HG03280 (cell line): ENCODE measurements at regions not wholly inside any gene's neighbourhood (a gene's known extent, or its start where the extent isn't known, plus 50 kb on each side); places are given as distances from the start of the nearest gene placed in this dataset.
"Not testable (repeated sequence)": the region's sequence is repeated elsewhere in the genome, so short reads cannot be mapped to it uniquely, and the experiment has no call there.

Experiments
- ATAC-seq: cut with Tn5 transposase; IDR thresholded peaks from one replicate; pipeline ENCODE4 v1.9.1; 2021; ENCODE audit warnings: mild to moderate bottlenecking, moderate library complexity; ENCODE audit not compliant: unreplicated experiment

DNA sequence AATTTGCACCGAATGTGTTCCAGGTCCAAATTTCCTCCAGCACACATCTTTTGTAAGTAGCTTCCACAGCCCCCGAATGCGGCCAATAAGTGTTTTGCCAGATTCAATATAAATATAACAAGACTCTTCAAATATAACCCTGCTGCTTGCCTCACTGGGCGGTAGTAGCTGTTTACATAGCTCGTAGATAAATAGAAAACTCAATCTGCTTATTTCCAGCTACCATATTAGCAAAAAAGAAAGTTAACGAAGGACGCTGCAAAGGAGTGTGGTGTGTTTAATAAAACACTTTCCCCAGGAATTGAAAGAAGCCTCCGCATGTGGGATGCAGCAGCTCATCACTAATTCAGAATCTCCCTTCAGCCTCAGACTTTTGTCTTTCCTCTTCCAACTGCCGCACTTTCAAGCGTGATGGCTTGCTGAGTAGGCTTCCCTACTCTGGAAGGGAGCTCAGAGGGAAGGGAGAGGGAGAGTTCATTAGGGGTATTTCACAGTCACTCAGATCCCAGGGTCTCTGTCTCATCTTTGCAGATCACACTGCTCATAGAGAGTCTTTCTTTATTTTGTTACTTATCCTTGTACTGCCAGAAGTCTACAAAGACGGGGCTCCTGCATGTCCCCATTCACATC lies 367.0 kb downstream of the RND3 start:
- ATAC-seq: no peak

DNA sequence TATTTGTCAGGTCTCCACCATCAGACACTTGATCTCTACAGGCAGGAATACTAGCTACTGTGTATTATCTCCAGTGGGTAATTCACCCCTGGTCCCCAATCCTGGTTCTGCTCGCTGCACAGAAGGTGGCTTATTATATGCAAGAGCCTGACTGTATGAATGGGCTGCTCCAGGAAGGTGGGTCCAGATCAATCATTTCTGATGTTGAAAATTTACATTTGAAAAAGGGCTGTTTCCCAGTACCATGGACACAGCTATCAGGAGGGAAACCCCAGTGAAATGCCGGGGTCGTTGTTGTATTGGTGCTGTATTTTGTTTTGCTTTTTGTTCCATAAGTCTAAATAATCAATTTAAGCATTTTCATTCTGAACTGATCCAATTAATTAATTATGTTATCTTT lies 367.6 kb downstream of the RND3 start:
- no peak for ATAC-seq

DNA sequence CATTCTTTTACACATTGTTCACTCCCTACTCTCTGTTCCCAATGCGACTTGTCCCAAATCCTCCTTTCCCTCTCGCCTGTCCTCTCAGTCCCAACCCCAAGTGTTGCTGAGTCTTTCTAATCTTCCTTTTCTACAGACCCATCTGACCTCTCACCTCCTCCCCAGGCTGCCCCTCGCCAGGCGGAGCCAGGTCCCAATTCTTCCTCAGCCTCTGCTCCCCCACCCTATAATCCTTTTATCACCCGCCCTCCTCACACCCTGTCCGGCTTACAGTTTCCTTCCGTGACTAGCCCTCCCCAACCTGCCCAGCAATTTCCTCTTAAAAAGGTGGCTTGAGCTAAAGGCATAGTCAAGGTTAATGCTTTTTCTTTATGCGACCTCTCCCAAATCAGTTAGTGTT lies 373.4 kb downstream of the RND3 start:
- ATAC-seq: not testable (repeated sequence)

DNA sequence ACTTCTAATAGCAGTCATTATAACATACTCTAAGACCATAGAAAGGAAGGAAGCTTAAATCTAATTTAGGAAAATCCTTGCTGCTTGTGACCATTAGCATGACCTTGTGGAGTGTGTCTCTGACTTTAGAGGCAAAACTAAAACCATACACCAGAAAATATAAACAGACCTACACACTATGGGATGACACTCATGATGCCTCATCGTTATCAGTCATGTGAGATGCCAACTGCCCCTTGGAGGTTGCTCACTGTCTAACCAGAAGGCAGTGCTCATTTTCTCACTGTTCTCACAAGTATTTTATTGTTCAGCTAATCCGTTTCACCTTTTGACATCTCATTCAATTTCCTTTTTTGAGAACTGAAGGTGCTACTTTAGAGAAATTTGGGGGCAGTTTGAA lies 376.9 kb downstream of the RND3 start:
- no peak for ATAC-seq

DNA sequence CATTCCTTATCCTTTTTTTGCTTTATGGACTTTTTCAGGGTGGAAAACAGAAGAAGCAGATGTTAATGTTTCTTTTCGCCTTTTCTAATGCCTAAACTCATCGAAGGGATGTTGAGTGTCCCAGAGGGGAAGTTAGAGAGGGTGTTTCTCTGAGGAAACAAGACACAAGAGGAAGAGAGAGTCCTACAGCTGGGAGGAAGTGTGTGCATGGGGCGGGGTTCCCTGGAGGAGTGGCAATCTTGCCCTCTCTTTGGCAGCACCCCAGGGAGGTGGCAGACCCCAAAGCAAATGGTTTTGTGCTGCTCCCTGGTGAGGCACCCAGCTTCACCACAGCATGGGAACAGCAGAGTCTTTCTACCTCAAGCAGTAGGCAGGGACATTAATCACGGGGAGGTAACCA lies 377.6 kb downstream of the RND3 start:
- no peak for ATAC-seq

DNA sequence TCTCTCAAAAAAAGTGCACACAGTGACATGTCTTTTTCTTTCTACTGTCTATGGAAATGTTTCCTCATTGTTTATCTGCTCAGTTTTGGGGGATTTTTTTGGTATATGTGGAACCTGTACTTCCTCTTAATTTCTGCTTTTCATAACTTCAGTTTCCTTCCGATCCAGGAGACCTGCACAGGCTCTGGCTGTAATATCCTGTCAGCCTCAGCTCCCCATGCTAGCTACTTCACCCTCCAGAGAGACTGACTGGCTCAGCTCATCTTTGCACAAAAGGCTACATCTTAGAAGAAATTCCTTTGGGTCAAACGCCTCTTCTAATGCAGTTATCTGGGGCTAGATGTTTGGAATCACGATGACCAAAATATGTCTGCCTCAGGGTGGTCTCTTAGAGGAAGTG lies 378.4 kb downstream of the RND3 start:
- no peak for ATAC-seq

DNA sequence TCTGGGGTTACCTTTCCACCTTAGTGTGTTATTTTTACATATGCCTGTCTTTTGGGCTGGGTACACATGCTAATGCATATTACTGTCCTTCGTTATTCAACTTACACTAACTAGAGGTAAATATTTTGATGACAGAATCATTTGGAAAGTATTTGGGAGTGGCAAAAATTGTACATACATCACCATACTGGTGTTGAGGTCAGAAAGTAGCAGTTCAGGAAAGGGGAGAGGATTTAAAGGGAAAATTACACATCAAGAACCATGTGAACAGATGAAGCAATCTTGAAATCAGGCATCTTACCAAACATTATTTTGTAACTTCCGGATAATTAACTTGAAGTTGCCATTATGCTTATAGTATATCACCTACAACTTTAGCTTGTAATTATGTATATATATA lies 379.7 kb downstream of the RND3 start:
- ATAC-seq: no peak

DNA sequence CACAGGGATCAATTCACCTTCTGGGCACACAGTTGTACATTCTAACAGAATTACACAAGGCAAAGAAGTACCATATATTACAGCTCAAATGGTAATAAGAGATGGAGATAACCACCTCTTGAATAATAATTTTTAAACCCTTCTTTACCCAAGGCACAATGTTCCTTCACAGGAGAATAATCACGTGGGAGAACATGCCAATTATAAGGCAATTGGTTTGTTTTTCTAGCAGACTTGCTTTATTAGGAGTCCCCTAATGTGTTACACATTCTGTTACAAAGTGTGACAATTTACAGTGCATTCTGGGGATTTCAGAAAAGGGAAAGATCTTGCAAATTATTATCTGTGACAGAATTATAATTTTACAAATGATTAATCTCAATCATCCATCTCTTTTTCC lies 380.3 kb downstream of the RND3 start:
- no peak for ATAC-seq

DNA sequence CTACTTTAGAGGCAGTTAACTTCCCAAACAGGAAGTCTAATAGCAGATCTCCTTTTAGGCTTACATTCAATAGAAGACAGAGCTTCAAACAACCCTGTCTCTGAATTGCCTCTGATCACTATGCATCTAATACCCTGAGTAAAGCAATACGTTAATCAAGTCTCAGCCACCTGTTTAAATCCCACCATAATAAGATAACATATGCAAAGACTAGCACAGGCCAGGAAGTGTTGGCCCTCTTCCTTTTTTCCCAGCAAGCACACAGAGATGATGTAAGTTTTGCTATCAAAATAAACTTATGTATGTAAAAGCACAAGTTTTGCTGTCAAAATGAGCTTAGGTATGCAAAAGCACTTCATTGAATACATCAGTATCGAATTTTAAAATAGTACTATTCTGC lies 385.5 kb downstream of the RND3 start:
- no peak for ATAC-seq

DNA sequence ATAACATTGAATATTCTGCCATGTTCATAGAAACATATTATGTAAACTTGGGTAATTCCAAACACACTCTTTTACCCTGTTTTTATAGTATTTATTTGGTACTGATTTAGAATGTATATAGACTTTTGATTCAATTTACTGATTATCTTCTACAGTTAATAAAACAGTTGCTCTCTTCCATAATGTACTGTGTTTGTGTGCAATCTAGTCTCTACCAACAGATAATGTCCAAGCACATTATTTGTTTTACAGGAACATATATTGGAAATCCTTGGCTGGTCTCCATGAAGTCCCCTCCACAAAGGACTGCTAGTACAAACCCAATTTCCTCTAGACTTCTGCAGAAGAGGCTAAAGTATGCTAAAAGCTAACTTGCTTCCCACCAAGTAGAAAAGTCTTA lies 386.6 kb downstream of the RND3 start:
- ATAC-seq: no peak

DNA sequence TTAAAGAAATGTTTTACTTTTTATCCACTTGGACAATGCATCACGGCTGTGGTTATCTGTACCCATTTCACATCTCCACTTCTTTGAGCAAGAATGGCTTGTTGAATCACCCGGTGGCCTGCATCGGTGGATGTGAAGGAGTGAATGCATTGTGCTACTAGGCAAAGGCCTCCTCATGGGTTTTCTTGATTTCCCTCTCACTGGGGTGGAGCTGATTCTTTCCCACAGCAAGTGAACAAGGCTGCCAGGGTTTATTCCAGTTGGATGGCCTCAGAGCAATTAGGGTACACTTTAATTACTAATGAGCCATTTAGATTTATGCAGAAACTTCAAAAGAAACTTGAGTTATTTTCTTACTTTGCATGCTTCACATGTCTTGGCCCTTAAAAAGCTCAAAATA lies 387.1 kb downstream of the RND3 start:
- ATAC-seq: no peak

DNA sequence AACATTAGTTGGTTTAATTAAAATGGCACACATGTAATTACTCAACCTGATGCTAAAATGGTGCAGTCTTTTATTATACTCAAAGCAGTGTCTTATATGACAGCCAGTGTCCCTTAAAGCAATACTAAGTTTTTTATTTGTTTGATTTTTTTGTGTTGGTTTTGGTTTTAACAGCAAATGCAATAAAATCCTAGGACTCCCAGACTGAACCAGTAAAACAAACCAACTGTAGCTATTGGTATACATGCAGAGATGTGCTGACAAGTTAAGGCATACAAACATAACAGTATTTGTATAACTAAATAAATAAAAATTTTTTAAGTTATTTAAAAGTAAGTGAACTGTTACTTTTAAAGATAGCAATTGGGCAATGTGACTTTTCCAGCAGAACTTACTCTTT lies 387.7 kb downstream of the RND3 start:
- no peak for ATAC-seq

DNA sequence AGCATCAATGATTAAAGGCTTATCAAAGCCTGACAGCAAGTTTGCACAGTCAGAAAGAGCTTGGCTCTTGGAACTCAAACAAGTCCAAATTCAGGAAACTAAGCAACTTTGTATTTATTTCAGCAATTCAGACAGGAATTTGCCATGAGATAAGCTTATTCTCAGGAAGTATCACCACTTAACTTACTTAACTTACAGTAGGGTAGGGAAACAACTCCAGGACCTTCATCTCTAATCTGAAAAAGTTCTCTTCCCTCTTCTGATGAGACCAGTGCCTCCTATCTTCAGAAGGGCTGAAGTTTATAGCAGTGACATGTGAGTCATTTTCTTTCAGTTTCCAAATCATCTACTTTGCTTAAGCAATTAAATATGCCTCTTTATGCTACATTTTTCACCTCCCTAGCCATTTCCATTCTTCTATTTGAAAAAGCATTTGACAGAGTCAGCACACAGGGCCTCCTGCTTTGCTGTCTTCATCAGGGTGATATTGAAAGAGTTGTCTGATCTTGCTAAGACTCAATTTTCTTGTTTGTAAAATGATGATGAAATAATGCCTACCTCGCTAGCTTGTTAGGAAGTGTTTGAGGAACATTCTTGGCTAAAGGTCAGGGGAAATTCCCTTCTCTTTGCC lies 389.5 kb downstream of the RND3 start:
- ATAC-seq: no peak

DNA sequence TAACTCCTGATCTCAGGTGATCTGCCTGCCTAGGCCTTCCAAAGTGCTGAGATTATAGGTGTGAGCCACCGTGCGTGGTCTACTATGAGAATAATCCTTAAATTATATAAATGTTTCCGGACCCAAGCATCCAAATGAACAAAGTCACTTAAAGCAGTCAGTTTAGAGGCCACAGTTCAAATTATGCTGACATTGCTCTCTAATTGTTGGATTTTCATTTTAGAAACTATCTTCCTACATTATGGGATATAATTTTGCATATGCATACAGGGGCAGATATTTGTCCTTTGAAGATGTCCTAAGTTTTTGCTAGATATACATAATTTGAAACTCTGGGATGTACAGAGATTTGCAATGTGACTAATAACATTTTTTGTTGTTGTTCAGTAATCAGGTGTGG lies 390.1 kb downstream of the RND3 start:
- ATAC-seq: no peak

DNA sequence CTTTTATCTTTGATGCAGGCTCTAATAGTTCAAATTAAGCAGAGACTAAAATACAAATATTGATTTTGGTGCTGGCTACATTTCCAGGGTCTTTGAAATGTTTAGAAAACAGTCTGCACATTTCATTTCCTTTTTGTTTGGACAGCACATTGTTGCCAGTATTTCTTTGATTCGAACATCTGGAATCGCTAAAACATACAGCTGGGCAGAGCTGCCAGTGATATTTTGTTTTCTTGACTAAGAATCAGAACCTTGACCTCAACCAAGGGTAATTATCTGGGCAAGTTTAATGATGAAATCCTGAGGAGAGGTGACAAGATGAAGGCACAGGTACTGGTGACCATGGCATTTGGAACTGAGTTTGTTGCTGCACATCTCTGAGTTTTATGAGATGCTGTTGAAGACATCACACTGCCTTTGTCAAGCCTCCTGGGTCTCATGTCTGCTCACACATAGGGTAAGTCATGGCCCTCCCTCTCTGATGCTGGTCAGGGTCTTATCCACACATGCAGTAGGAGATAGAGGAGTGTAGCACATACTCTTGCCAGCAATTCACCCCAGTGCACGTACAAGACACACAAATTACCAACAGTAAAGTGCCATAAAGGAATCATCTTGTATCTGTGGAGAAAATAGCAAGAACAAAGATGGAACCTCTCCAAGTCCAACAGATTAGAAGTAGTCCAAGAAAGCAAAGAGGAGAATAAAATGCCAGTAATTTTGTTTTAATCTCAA lies 391.9 kb downstream of the RND3 start:
- no peak for ATAC-seq

DNA sequence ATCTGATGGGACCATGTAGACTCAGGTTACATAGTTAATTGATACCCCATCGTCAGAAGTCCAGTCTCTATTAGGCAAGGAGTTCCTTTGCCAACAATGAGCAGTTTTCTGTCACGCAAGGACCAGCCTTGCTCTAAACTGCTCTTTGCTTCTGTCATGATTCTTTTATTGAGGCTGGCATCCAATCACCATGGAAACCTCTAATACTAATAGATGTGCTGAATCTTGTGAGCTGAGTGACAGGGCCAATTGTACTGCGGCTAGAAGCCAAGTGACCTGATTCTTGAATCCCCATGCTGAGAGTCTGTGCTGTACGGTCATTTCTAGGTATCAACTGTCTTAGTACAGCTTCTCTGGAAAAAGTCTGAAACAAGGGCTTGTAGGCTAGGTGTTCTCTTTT lies 395.6 kb downstream of the RND3 start:
- ATAC-seq: no peak

DNA sequence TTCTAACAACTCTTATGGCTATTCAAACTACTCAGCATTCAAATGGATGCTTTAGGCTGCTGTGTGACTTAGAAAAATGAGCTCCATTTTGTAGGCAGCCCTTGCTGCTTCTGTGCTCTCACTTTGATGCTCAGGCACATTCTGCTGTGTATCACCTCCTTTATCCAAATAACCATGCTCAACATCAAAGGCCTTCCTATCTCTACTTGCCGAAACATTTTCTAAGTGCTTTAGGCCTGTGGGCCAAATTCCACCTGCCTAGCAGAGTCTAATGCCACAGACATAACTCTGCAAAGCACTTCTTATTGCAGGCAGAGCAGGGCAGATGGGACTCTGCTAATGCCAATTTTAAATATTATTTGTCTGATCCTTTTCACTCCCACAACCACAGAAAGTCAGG lies 397.4 kb downstream of the RND3 start:
- ATAC-seq: no peak

DNA sequence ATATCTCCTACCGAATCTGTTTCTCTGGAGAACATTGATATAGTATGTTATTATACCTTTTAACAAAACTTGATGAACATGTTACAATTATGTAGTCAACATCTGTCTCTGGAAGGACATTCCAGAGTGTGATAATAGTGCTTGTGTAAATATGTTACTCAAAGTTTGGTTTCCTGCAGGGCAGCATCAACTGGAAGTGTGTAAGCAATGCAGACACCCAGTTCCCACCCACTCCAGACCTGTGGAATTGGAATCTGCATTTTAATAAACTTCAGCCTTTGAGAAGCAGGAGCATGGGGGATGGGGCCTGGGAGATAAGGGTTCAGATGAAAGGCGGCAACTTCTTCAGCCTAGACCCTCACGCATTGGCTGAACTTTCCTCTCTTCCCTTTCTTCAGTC lies 398.9 kb downstream of the RND3 start:
- no peak for ATAC-seq

DNA sequence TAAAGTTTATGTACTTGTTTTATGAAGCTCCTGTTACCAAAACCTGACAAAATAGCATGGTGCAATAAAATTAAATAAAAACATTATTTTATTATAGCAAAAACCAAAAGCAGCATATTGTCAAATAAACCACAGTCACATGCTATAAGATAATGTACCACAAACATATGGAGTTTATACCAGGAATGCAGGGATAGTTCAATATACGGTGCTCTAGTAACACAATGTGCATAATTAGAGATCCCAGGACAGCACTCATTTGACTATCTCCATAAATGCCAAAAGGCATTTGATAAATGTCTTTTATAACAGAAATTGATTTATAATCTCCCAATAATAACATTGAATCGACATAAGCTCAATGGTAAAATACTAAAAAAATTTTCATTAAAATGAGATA lies 402.0 kb downstream of the RND3 start:
- ATAC-seq: no peak

DNA sequence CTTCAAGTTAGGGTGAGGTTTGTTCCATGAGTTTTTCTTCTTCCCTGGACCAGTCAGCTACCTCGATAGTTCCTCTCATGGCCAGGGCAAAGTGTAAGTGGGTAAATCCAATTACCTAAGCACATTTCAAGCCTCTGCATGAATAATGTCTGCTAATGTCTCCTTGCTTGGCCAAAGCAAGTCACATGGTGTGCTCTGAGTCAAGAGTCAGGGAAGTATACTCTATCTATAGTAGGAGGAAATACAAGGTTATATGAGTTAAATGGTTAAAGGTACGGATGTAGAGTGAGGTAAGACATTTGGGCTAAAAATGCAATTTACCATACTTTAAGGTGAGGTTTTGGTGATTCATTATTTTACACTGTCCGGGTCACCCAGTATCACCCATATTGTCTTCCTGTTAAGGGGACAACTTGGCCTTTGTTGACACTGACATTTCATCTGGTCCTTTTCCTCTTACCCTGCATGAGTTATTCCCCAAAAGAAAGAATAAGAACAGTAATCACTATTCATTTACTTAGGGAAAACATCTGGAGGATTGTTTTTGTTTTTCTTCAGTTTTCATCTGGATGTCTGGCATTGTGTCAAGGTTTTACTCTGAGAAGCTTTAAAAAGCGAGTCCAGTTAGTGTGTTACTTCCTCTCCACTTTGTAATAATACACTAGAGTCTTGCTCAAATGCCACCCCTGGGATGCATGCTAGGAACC lies 405.5 kb downstream of the RND3 start:
- ATAC-seq: no peak

DNA sequence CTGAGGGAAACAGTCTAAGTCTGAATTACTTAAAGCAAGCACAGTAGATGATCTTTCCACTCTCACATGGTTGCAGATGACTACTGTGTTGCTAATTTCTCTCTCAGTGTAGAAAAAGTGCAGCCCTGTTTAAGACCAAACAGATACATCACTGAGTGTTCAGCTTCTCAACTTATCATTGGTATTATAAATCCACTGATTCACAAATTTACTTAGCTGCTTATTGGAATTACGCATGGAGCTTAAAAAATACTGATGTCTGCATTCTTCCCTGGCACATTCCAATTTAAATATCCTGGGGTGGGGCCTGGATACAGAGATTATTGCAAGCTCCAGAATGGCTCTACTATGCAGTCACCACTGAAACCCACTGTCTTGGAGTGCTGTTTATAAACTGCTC lies 411.2 kb downstream of the RND3 start:
- ATAC-seq: no peak

DNA sequence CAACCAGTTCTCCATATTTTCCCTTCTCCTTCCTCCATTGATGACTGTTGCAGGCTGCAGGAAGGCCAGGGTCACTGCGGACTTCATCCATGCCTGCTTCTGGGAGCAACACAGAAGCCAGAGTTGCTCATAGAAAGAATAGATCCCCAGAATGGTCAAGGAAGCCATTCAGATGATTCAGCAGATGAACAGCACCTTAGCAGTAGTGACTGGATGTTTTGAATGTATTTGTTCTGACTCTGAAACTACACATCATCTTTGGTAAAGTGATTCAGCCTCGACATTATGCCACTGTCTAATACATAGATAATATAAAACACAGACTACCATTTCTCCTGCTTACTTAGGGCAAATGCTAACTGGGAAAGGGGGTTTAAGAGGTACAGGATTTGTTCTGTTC lies 411.6 kb downstream of the RND3 start:
- ATAC-seq: no peak
